ENCODE measurements at regions not wholly inside any gene's neighbourhood (a gene's known extent, or its start where the extent isn't known, plus 50 kb on each side); places are given as distances from the start of the nearest gene placed in this dataset.

GRCh38 chr11:36722421-36722820, 124.4 kb upstream of the RAG2 start:
- Histone ChIP-seq H3K4me3 (ENCODE audit: low read depth in 1 of 2, low read length in 2 of 2) (no peak overlapping the region), H3K4me1 (ENCODE audit: control insufficient read depth in 1 of 2, insufficient read depth in 2 of 2, low read length in 2 of 2) (no peaks in the 10 kb centered on the region), H3K9me3 (ENCODE audit: control insufficient read depth in 1 of 2, low read length in 2 of 2) (no peaks in the 10 kb centered on the region), H3K27me3 (ENCODE audit: low read depth, low read length) (no peaks in the 10 kb centered on the region), H3K27ac (ENCODE audit: low read length) (no peak overlapping the region), H3K36me3 (ENCODE audit: control insufficient read depth in 1 of 2, insufficient read depth in 2 of 2, low read length in 2 of 2) (no peaks in the 10 kb centered on the region)

GRCh38 chr11:36719358-36720107, 121.5 kb upstream of the RAG2 start:
- no peak overlapping the region for H3K4me3 ChIP-seq (ENCODE audit: low read depth in 1 of 2, low read length in 2 of 2)
- no peaks in the 10 kb centered on the region for H3K9me3 ChIP-seq (ENCODE audit: control insufficient read depth in 1 of 2, low read length in 2 of 2)
- H3K4me1 ChIP-seq (ENCODE audit: control insufficient read depth in 1 of 2, insufficient read depth in 2 of 2, low read length in 2 of 2), result no peaks in the 10 kb centered on the region
- H3K27me3 ChIP-seq (ENCODE audit: low read depth, low read length), result no peaks in the 10 kb centered on the region
- H3K36me3 ChIP-seq (ENCODE audit: control insufficient read depth in 1 of 2, insufficient read depth in 2 of 2, low read length in 2 of 2), result no peaks in the 10 kb centered on the region
- H3K27ac ChIP-seq (ENCODE audit: low read length), result no peak overlapping the region

- H3K9me3 ChIP-seq (ENCODE audit: control insufficient read depth in 1 of 2, low read length in 2 of 2), result no peaks in the 10 kb centered on the region
- H3K27me3 ChIP-seq (ENCODE audit: low read depth, low read length), result no peaks in the 10 kb centered on the region
- H3K4me1 ChIP-seq (ENCODE audit: control insufficient read depth in 1 of 2, insufficient read depth in 2 of 2, low read length in 2 of 2), result no peaks in the 10 kb centered on the region
- H3K36me3 ChIP-seq (ENCODE audit: control insufficient read depth in 1 of 2, insufficient read depth in 2 of 2, low read length in 2 of 2), result no peaks in the 10 kb centered on the region
- no peak overlapping the region for H3K4me3 ChIP-seq (ENCODE audit: low read depth in 1 of 2, low read length in 2 of 2)
- H3K27ac ChIP-seq (ENCODE audit: low read length), result no peak overlapping the region
These were observed 120.4 kb upstream of the RAG2 start for GRCh38 chr11:36718451-36718850.

DNA sequence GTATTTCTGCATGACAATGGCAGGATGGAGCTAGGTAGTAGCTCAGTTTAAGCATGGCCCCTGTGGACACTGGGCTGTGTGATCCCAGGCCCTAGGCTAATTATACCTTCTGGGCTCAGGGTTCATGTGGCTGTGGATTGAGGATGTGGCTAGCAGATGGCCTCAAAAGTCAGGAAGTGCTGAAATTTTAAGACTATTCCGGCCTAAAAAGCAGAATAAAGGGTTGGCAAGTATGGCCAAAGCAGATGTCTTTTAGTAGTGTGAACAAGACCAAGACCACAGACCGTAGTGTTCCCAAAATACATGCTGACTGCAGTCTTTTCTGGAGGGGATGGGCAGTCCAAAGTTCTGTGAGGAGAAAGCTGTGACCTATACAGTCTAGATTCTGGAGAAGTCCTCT, 115.7 kb upstream of the RAG2 start:
- Histone ChIP-seq H3K4me1 (ENCODE audit: control insufficient read depth in 1 of 2, insufficient read depth in 2 of 2, low read length in 2 of 2) (no peaks in the 10 kb centered on the region), H3K9me3 (ENCODE audit: control insufficient read depth in 1 of 2, low read length in 2 of 2) (no peaks in the 10 kb centered on the region), H3K27ac (ENCODE audit: low read length) (no peak overlapping the region), H3K27me3 (ENCODE audit: low read depth, low read length) (no peaks in the 10 kb centered on the region), H3K4me3 (ENCODE audit: low read depth in 1 of 2, low read length in 2 of 2) (no peak overlapping the region), H3K36me3 (ENCODE audit: control insufficient read depth in 1 of 2, insufficient read depth in 2 of 2, low read length in 2 of 2) (no peaks in the 10 kb centered on the region)

- Histone ChIP-seq H3K4me3 (ENCODE audit: low read depth in 1 of 2, low read length in 2 of 2) (no peak overlapping the region), H3K27me3 (ENCODE audit: low read depth, low read length) (no peaks in the 10 kb centered on the region), H3K9me3 (ENCODE audit: control insufficient read depth in 1 of 2, low read length in 2 of 2) (no peaks in the 10 kb centered on the region), H3K27ac (ENCODE audit: low read length) (no peak overlapping the region), H3K36me3 (ENCODE audit: control insufficient read depth in 1 of 2, insufficient read depth in 2 of 2, low read length in 2 of 2) (no peaks in the 10 kb centered on the region), H3K4me1 (ENCODE audit: control insufficient read depth in 1 of 2, insufficient read depth in 2 of 2, low read length in 2 of 2) (no peaks in the 10 kb centered on the region)
These were observed 113.2 kb upstream of the RAG2 start for GRCh38 chr11:36711104-36711825.
